GM13977 (cell line): ENCODE measurements at regions not wholly inside any gene's neighbourhood (a gene's known extent, or its start where the extent isn't known, plus 50 kb on each side); places are given as distances from the start of the nearest gene placed in this dataset.

Source experiments
- DNase-seq: peaks from one replicate; pipeline ENCODE4 v3.0.0; 2012; ENCODE audit warnings: low spot score
- in situ Hi-C: fragments of 300-500 bp; cut with MboI; formaldehyde crosslinking; loops from one replicate; pipeline ENCODE4 v1.12.0; 2022; ENCODE audit warnings: low sequenced_read_pairs, low pct_unique_long_range_greater_than_20kb, mixed read lengths, inconsistent platforms; ENCODE audit not compliant: unreplicated experiment
- TF ChIP-seq, protein P1 (sequence below): IDR thresholded peaks from 2 replicates; pipeline ENCODE4 v1.5.1; 2012; ENCODE audit warnings: mild to moderate bottlenecking, control low read depth; ENCODE audit not compliant: insufficient read depth; ENCODE audit errors: extremely low read depth, missing control alignments

DNA sequence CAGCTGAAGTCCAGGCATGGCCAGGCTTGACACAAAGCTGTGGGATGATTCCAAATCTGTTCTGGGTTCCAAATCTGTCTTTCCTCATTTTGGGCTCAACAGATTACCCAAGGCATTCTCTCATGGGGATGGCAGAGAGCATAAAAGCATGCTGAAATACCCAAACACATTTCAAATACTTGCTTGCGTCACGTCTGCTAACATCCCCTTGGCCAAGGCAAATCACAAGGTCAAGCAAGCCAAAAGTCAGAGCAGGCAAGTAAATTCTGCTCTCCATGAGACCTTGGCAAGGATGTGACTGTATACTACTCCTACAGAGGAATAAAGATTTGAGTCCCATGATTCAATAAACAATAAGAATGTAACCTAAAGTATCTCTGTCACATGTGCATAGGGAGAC, 306.7 kb downstream of the EPB41L4A start:
- DNase-seq, result no peak
- in situ Hi-C loops, result no loop called here
- TF ChIP-seq, protein P1, sequence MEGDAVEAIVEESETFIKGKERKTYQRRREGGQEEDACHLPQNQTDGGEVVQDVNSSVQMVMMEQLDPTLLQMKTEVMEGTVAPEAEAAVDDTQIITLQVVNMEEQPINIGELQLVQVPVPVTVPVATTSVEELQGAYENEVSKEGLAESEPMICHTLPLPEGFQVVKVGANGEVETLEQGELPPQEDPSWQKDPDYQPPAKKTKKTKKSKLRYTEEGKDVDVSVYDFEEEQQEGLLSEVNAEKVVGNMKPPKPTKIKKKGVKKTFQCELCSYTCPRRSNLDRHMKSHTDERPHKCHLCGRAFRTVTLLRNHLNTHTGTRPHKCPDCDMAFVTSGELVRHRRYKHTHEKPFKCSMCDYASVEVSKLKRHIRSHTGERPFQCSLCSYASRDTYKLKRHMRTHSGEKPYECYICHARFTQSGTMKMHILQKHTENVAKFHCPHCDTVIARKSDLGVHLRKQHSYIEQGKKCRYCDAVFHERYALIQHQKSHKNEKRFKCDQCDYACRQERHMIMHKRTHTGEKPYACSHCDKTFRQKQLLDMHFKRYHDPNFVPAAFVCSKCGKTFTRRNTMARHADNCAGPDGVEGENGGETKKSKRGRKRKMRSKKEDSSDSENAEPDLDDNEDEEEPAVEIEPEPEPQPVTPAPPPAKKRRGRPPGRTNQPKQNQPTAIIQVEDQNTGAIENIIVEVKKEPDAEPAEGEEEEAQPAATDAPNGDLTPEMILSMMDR, result no peak

- DNase-seq, result no peak
These were observed 309.6 kb downstream of the EPB41L4A start for GRCh38 chr5:112109331-112110007.

DNA sequence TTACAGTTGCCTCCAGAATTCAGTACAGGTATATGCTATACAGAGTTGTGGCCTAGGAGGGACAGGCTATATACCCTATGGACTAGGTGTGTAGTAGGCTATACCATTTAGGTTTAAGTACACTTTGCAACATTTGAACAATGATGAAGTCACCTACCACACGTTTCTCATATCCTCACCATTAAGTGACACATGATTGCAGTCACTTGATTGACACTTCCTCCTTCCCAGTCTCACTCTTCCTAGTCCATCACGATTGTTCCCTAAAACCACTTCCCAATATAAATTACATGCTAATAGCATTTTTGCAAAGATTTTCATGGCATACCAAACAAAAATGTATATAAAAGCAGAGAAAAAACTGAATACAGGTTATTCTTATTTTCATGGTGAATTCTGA, 312.2 kb downstream of the EPB41L4A start:
- in situ Hi-C loops, result no loop called here
- no peak for DNase-seq
- TF ChIP-seq, protein P1, result no peak

More at GRCh38 chr5:112109331-112110007, 309.6 kb downstream of the EPB41L4A start:
- TF ChIP-seq, protein P1, result no peak
- in situ Hi-C loops, result no loop called here

DNA sequence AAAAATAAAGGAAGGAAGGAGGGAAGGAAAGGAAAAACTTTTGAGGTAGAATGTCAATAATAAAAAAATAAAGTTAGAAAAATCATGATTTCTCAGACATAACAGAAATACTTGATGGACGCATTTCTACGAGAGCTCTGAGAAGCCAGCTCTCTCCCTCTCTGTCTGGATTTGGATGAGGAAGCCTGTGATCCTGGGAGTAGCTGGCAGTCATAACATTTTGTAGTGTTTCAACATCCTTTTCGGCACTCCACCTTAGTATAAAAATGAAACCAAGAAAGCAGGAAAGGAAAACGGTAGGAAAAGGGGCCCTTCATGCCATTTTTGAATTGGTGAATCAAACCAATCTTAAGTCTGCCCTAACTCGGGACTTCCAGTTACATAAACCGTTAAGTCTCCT, 321.3 kb downstream of the EPB41L4A start:
- no peak for DNase-seq
- in situ Hi-C loops, result no loop called here
- TF ChIP-seq, protein P1, result no peak

- no peak for DNase-seq
- in situ Hi-C loops, result no loop called here
- TF ChIP-seq, protein P1, result no peak
These were observed 330.2 kb upstream of the NREP start for GRCh38 chr5:112087222-112087621.

DNA sequence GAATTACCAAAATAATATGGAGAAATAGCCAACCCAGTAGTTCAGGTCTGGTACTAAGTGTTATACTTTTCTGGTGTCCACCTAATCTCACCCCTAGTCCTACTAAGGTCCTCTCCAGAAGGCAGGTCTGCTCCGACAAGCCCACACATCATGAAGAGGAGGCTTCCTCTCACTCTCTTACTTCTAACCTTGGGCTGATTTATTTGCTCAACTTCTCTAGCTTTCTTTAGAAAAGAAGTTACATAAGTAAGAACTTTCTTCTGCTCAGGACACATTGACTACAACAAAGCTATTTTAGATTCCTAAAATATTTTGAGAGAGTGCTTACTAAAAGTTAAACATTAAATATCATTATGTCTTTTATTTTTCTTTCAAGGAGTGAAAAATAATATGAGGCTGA, 329.7 kb upstream of the NREP start:
- no peak for DNase-seq
- TF ChIP-seq, protein P1, result no peak
- in situ Hi-C loops, result no loop called here
